ENCODE measurements at regions not wholly inside any gene's neighbourhood (a gene's known extent, or its start where the extent isn't known, plus 50 kb on each side); places are given as distances from the start of the nearest gene placed in this dataset.

DNA sequence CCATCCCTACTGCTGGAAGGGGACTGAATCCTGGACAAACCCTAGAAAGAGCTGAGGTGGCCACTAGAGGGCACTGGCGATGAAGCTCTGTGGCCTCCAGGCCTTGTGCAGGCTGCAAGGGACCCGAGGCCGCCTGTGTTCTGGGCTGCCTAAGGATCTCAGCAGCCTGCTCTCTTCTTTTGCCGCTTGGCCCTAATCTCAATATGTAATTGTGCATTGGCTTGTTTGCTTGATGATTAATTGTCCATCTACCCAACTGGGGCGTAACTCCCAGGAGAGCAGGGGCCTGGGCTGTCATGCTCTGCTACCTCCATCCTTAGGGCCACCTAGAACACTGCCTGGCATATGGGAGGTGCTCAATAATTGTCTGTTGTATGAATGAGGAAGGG, 73.8 kb downstream of the SYNE3 start:
- TF ChIP-seq, protein P1, sequence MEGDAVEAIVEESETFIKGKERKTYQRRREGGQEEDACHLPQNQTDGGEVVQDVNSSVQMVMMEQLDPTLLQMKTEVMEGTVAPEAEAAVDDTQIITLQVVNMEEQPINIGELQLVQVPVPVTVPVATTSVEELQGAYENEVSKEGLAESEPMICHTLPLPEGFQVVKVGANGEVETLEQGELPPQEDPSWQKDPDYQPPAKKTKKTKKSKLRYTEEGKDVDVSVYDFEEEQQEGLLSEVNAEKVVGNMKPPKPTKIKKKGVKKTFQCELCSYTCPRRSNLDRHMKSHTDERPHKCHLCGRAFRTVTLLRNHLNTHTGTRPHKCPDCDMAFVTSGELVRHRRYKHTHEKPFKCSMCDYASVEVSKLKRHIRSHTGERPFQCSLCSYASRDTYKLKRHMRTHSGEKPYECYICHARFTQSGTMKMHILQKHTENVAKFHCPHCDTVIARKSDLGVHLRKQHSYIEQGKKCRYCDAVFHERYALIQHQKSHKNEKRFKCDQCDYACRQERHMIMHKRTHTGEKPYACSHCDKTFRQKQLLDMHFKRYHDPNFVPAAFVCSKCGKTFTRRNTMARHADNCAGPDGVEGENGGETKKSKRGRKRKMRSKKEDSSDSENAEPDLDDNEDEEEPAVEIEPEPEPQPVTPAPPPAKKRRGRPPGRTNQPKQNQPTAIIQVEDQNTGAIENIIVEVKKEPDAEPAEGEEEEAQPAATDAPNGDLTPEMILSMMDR (IDR thresholded peaks at IDR 0.05 in 2 of 3, conservative IDR thresholded peaks at IDR 0.05 in 1 of 3; ENCODE audit: borderline replicate concordance in 1 of 3, insufficient read depth in 1 of 3, low read depth in 2 of 3, low read length in 2 of 3): peak; percentile 85 to 91 (median 91)
- peak; percentile 94 for TF ChIP-seq RAD21 (IDR thresholded peaks at IDR 0.05; ENCODE audit: low read depth)
- TF ChIP-seq, protein P2, sequence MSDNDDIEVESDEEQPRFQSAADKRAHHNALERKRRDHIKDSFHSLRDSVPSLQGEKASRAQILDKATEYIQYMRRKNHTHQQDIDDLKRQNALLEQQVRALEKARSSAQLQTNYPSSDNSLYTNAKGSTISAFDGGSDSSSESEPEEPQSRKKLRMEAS (IDR thresholded peaks at IDR 0.05): no peak
- no peak for TF ChIP-seq POLR2AphosphoS5 (IDR thresholded peaks at IDR 0.05; ENCODE audit: low read depth, low read length)
- no peak for TF ChIP-seq POLR2A (IDR thresholded peaks at IDR 0.05; ENCODE audit: borderline replicate concordance, extremely low read depth, insufficient read depth, insufficient read length)
- TF ChIP-seq, protein P3, sequence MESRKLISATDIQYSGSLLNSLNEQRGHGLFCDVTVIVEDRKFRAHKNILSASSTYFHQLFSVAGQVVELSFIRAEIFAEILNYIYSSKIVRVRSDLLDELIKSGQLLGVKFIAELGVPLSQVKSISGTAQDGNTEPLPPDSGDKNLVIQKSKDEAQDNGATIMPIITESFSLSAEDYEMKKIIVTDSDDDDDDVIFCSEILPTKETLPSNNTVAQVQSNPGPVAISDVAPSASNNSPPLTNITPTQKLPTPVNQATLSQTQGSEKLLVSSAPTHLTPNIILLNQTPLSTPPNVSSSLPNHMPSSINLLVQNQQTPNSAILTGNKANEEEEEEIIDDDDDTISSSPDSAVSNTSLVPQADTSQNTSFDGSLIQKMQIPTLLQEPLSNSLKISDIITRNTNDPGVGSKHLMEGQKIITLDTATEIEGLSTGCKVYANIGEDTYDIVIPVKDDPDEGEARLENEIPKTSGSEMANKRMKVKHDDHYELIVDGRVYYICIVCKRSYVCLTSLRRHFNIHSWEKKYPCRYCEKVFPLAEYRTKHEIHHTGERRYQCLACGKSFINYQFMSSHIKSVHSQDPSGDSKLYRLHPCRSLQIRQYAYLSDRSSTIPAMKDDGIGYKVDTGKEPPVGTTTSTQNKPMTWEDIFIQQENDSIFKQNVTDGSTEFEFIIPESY (IDR thresholded peaks at IDR 0.05; ENCODE audit: extremely low read depth, insufficient replicate concordance, low read length): no peak
- TF ChIP-seq, protein P4, sequence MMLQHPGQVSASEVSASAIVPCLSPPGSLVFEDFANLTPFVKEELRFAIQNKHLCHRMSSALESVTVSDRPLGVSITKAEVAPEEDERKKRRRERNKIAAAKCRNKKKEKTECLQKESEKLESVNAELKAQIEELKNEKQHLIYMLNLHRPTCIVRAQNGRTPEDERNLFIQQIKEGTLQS (IDR thresholded peaks at IDR 0.05): no peak
- no peak for TF ChIP-seq EGR1 (IDR thresholded peaks at IDR 0.05; ENCODE audit: low read depth)
- TF ChIP-seq YY1 (IDR thresholded peaks at IDR 0.05; ENCODE audit: extremely low read depth, insufficient replicate concordance, low read depth, low read length): no peak
- TF ChIP-seq, protein P5, sequence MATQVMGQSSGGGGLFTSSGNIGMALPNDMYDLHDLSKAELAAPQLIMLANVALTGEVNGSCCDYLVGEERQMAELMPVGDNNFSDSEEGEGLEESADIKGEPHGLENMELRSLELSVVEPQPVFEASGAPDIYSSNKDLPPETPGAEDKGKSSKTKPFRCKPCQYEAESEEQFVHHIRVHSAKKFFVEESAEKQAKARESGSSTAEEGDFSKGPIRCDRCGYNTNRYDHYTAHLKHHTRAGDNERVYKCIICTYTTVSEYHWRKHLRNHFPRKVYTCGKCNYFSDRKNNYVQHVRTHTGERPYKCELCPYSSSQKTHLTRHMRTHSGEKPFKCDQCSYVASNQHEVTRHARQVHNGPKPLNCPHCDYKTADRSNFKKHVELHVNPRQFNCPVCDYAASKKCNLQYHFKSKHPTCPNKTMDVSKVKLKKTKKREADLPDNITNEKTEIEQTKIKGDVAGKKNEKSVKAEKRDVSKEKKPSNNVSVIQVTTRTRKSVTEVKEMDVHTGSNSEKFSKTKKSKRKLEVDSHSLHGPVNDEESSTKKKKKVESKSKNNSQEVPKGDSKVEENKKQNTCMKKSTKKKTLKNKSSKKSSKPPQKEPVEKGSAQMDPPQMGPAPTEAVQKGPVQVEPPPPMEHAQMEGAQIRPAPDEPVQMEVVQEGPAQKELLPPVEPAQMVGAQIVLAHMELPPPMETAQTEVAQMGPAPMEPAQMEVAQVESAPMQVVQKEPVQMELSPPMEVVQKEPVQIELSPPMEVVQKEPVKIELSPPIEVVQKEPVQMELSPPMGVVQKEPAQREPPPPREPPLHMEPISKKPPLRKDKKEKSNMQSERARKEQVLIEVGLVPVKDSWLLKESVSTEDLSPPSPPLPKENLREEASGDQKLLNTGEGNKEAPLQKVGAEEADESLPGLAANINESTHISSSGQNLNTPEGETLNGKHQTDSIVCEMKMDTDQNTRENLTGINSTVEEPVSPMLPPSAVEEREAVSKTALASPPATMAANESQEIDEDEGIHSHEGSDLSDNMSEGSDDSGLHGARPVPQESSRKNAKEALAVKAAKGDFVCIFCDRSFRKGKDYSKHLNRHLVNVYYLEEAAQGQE (IDR thresholded peaks at IDR 0.05; ENCODE audit: low read depth): no peak
- TF ChIP-seq CEBPB (IDR thresholded peaks at IDR 0.05; ENCODE audit: low read depth): no peak
- TF ChIP-seq SIN3A (IDR thresholded peaks at IDR 0.05; ENCODE audit: low read depth): no peak
- no peak for TF ChIP-seq EZH2 (IDR thresholded peaks at IDR 0.05)
- TF ChIP-seq JUND (IDR thresholded peaks at IDR 0.05): no peak

Measured in HCT116 (cell line).